ENCODE measurements at regions not wholly inside any gene's neighbourhood (a gene's known extent, or its start where the extent isn't known, plus 50 kb on each side); places are given as distances from the start of the nearest gene placed in this dataset.
"Not testable (repeated sequence)": the region's sequence is repeated elsewhere in the genome, so short reads cannot be mapped to it uniquely, and the experiment has no call there.

DNA sequence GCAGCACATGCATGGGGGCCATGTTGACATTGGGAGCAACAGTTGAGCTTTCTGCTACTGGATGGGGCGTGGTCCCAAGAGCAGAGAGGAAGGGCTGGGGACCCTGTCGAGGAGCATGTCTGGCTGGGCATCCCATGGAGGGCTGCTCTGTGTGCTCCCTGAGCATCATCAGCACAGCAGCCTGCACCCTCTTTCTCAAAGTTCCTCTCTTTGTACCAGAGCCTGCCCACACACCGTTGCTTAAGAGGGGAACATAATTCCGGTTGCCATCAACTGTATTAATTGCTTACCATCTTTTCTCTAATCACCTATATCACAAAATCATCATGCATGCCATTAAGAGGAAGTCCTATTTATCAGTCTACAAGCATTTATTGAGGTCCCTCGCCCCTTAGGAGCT is 55.2 kb upstream of the DIRAS2 start:
- Histone ChIP-seq H3K9ac (ENCODE audit: low read length) (no peak overlapping the region), H4K20me1 (ENCODE audit: control insufficient read depth, insufficient read depth, low read length, poor library complexity, severe bottlenecking) (no peaks in the 10 kb centered on the region), H3K4me2 (replicated peaks; ENCODE audit: low read depth, low read length, poor library complexity, severe bottlenecking) (no peak overlapping the region), H3K4me1 (ENCODE audit: control insufficient read depth in 2 of 2, insufficient read depth in 2 of 2, low read length in 2 of 2) (no peaks in the 10 kb centered on the region), H3K4me3 (ENCODE audit: control extremely low read depth in 1 of 5, extremely low read depth in 1 of 5, insufficient read depth in 1 of 5, low read depth in 2 of 5, low read length in 4 of 5) (no peak overlapping the region), H3K27me3 (replicated peaks in 1 of 4; ENCODE audit: control extremely low read depth in 1 of 4, control insufficient read depth in 3 of 4, insufficient read depth in 4 of 4, low read length in 3 of 4) (peaks cover 0 to 4% (median 0%) of the 10 kb centered on the region in 4 experiments), H2AFZ (ENCODE audit: insufficient read depth, low read depth, low read length, poor library complexity, severe bottlenecking) (no peak overlapping the region), H3K27ac (ENCODE audit: low read length in 2 of 2) (no peak overlapping the region), H3K36me3 (replicated peaks in 1 of 2; ENCODE audit: control extremely low read depth in 1 of 2, control insufficient read depth in 1 of 2, extremely low read depth in 1 of 2, insufficient read depth in 2 of 2, low read length in 1 of 2) (no peaks in the 10 kb centered on the region), H3K9me3 (ENCODE audit: control extremely low read depth in 1 of 3, control insufficient read depth in 2 of 3, insufficient read depth in 1 of 3, low read length in 2 of 3) (no peaks in the 10 kb centered on the region), H3K79me2 (ENCODE audit: control insufficient read depth, insufficient read depth, low read length) (no peaks in the 10 kb centered on the region)
- intact Hi-C loops (cut with micrococcal nuclease) = no loop called here
- H3K27ac Mint-ChIP-seq = no peak overlapping the region
- H3K4me1 Mint-ChIP-seq = no peaks in the 10 kb centered on the region
- ATAC-seq (ENCODE audit: low read depth) (no peak), DNase-seq (no peak)
- POLR2A ChIA-PET = no interaction called here
- TF ChIP-seq, protein P1, sequence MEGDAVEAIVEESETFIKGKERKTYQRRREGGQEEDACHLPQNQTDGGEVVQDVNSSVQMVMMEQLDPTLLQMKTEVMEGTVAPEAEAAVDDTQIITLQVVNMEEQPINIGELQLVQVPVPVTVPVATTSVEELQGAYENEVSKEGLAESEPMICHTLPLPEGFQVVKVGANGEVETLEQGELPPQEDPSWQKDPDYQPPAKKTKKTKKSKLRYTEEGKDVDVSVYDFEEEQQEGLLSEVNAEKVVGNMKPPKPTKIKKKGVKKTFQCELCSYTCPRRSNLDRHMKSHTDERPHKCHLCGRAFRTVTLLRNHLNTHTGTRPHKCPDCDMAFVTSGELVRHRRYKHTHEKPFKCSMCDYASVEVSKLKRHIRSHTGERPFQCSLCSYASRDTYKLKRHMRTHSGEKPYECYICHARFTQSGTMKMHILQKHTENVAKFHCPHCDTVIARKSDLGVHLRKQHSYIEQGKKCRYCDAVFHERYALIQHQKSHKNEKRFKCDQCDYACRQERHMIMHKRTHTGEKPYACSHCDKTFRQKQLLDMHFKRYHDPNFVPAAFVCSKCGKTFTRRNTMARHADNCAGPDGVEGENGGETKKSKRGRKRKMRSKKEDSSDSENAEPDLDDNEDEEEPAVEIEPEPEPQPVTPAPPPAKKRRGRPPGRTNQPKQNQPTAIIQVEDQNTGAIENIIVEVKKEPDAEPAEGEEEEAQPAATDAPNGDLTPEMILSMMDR (IDR thresholded peaks at IDR 0.05) = no peak
- TF ChIP-seq EZH2 (IDR thresholded peaks at IDR 0.05; ENCODE audit: borderline replicate concordance, insufficient read depth, low read depth, low read length, poor library complexity, severe bottlenecking) = no peak
- peaks cover 30% of the 10 kb centered on the region for H3K27me3 Mint-ChIP-seq
- CTCF ChIA-PET = no interaction called here
- H3K4me3 Mint-ChIP-seq = no peak overlapping the region
- 88% methylated on average over 5 of the region's 5 CpGs for WGBS (ENCODE audit: insufficient coverage)
- no peaks in the 10 kb centered on the region for H3K9me3 Mint-ChIP-seq (ENCODE audit: insufficient read depth)

- H3K79me2 ChIP-seq (ENCODE audit: control insufficient read depth, insufficient read depth, low read length); CTCF ChIA-PET; H4K20me1 ChIP-seq (ENCODE audit: control insufficient read depth, insufficient read depth, low read length, poor library complexity, severe bottlenecking); H3K4me3 ChIP-seq (ENCODE audit: control extremely low read depth in 1 of 5, extremely low read depth in 1 of 5, insufficient read depth in 1 of 5, low read depth in 2 of 5, low read length in 4 of 5); H2AFZ ChIP-seq (ENCODE audit: insufficient read depth, low read depth, low read length, poor library complexity, severe bottlenecking); H3K4me1 Mint-ChIP-seq; H3K4me1 ChIP-seq (ENCODE audit: control insufficient read depth in 2 of 2, insufficient read depth in 2 of 2, low read length in 2 of 2); H3K27ac ChIP-seq (ENCODE audit: low read length in 2 of 2); H3K9ac ChIP-seq (ENCODE audit: low read length); H3K9me3 ChIP-seq (ENCODE audit: control extremely low read depth in 1 of 3, control insufficient read depth in 2 of 3, insufficient read depth in 1 of 3, low read length in 2 of 3); H3K27me3 ChIP-seq (replicated peaks in 1 of 4; ENCODE audit: control extremely low read depth in 1 of 4, control insufficient read depth in 3 of 4, insufficient read depth in 4 of 4, low read length in 3 of 4); intact Hi-C loops (cut with micrococcal nuclease); H3K9me3 Mint-ChIP-seq (ENCODE audit: insufficient read depth); POLR2A ChIA-PET; H3K4me3 Mint-ChIP-seq; H3K36me3 ChIP-seq (replicated peaks in 1 of 2; ENCODE audit: control extremely low read depth in 1 of 2, control insufficient read depth in 1 of 2, extremely low read depth in 1 of 2, insufficient read depth in 2 of 2, low read length in 1 of 2); H3K27ac Mint-ChIP-seq; DNase-seq; ATAC-seq (ENCODE audit: low read depth); H3K4me2 ChIP-seq (replicated peaks; ENCODE audit: low read depth, low read length, poor library complexity, severe bottlenecking): not testable (repeated sequence)
- H3K27me3 Mint-ChIP-seq = peaks cover 10% of the 10 kb centered on the region
- whole genome bisulfite sequencing (ENCODE audit: insufficient coverage) = 93% methylated on average over 1 of the region's 1 CpG
These were observed 51.6 kb upstream of the DIRAS2 start for GRCh38 chr9:90694187-90694586.

All from B cell (primary cell).